GM12865 (cell line): ENCODE measurements at regions not wholly inside any gene's neighbourhood (a gene's known extent, or its start where the extent isn't known, plus 50 kb on each side); places are given as distances from the start of the nearest gene placed in this dataset.
"Not testable (repeated sequence)": the region's sequence is repeated elsewhere in the genome, so short reads cannot be mapped to it uniquely, and the experiment has no call there.

Source experiments
- DNase-seq: peaks from one replicate; pipeline ENCODE4 v3.0.0; 2010; ENCODE audit warnings: low read depth
- H3K4me3 ChIP-seq: 2 replicates; pipeline ENCODE4 v1.5.1; 2011; ENCODE audit warnings: mild to moderate bottlenecking, low read depth, low read length, control low read depth
- CTCF ChIP-seq: IDR thresholded peaks from 2 replicates; pipeline ENCODE4 v1.5.1; 2011; ENCODE audit warnings: low read length, control low read depth, low read depth, inconsistent platforms; ENCODE audit not compliant: insufficient read depth; ENCODE audit errors: missing control alignments

GRCh38 chr12:46478123-46478522, 105.5 kb upstream of the SLC38A2 start:
- no peak for DNase-seq
- no peak for TF ChIP-seq CTCF

GRCh38 chr12:46477541-46477940, 105.0 kb upstream of the SLC38A2 start:
- no peak overlapping the region for H3K4me3 ChIP-seq
- no peak for TF ChIP-seq CTCF
- DNase-seq, result no peak

More at GRCh38 chr12:46478123-46478522, 105.5 kb upstream of the SLC38A2 start:
- H3K4me3 ChIP-seq, result no peak overlapping the region

- no peak for TF ChIP-seq CTCF
- DNase-seq, result no peak
- H3K4me3 ChIP-seq, result no peak overlapping the region
Observed at GRCh38 chr12:46475972-46476645, 103.5 kb upstream of the SLC38A2 start.

- H3K4me3 ChIP-seq, DNase-seq: not testable (repeated sequence)
Observed at GRCh38 chr12:46474385-46474784, 101.8 kb upstream of the SLC38A2 start.

GRCh38 chr12:46473634-46474329, 101.2 kb upstream of the SLC38A2 start:
- no peak overlapping the region for H3K4me3 ChIP-seq
- peak; percentile 46 for DNase-seq
- no peak for TF ChIP-seq CTCF

- no peak for DNase-seq
- TF ChIP-seq CTCF, result no peak
- H3K4me3 ChIP-seq, result no peak overlapping the region
Observed at GRCh38 chr12:46472893-46473633, 100.5 kb upstream of the SLC38A2 start.

GRCh38 chr12:46472144-46472705, 99.7 kb upstream of the SLC38A2 start:
- H3K4me3 ChIP-seq, result no peak overlapping the region
- DNase-seq, result no peak
- TF ChIP-seq CTCF, result no peak
